HG03139 (cell line): ENCODE measurements at regions not wholly inside any gene's neighbourhood (a gene's known extent, or its start where the extent isn't known, plus 50 kb on each side); places are given as distances from the start of the nearest gene placed in this dataset.
"Not testable (repeated sequence)": the region's sequence is repeated elsewhere in the genome, so short reads cannot be mapped to it uniquely, and the experiment has no call there.

Source experiments
- ATAC-seq: cut with Tn5 transposase; IDR thresholded peaks from one replicate; pipeline ENCODE4 v1.9.1; 2021; ENCODE audit not compliant: unreplicated experiment

GRCh38 chr9:108766626-108767161 lies 89.1 kb downstream of the ACTL7B start:
- no peak for ATAC-seq

GRCh38 chr9:108765265-108765664 lies 90.5 kb downstream of the ACTL7B start:
- no peak for ATAC-seq

GRCh38 chr9:108762348-108763055 lies 93.3 kb downstream of the ACTL7B start:
- ATAC-seq = no peak

DNA sequence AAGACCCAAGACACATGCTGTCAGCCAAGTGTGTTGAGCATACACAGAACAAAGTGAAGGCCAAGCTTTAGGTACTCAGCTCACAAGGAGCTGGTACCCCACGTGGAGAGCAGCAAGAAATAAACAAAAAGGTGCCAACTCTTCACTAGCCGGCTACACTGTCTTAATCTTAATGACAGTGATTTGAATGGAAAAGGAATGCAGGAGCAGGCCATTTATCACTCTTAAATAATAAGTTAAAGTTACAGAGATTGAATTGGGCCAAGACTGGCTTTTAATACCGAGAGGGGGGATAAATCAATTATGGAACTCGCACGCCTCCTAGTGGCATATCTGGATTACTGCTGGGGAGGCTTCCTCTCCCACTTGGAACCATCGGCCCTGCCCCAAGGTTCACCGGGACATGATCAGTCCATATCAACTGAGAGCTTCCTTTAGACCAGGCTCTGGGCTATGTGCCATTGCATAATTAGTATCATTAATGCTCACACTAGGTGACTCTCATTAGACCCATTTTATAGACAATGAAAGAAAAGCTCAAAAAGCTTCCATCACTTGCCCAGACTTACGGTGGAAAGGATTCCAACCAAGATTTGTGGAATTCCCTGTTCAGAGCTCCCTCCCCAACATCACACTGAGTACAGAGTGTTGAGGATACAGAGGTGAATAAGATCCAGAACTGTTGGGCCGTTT lies 94.0 kb downstream of the ACTL7B start:
- ATAC-seq = peak; percentile 63

DNA sequence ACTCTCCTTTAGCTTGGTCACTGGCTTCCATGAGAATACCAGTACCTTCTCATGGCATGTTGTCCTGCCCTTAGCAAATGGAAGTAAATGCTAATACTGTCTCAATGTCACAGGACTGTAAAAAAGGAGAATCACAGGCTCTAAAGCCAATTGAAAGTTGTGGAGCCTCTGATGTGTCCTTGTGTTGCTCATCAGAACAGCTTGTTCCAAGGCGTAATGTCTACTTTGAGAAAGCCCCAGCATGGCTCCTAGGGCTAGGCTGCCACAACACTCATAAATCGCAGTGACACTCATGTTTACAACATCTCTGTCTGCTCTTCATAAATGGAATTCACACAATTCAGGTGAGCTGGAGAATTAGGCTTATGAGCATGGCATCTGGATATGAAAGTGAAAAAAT lies 94.9 kb downstream of the ACTL7B start:
- ATAC-seq = no peak

GRCh38 chr9:108759835-108760234 lies 96.0 kb downstream of the ACTL7B start:
- ATAC-seq = no peak

- no peak for ATAC-seq
These were observed 96.4 kb downstream of the ACTL7B start for GRCh38 chr9:108759399-108759798.

DNA sequence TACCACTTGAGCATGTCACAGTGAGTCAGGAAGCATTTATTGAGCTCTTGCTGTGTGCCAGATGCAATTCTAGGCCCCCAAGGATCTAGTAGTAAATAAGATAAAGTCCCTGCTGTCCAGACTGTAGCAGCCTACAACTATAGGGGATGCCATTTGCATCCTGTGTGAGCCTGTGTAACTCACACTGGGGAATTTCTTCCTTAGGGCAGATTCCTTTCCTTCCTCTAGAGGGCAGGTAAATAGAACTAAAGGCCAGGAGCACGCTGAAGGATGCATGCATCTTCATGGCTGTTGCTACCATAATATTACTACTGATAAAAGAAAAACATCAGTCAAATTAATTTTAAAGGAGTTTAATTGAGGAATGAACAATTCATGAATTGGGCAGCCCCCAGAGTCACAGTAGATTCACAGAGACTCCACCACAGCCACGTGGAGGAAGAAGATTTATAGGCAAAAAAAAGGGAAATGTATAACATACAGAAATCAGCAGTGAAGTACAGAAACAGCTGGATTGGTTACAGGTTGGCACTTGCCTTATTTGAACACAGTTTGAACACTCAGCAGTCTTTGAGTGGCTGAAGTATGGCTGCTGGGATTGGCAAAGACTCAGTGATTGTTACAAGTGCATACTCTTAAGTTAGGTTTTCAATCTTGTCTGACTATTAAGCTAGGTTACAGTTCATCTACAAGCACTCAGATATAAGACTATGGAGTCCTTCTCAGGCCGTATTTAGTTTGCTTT lies 98.9 kb downstream of the ACTL7B start:
- no peak for ATAC-seq

DNA sequence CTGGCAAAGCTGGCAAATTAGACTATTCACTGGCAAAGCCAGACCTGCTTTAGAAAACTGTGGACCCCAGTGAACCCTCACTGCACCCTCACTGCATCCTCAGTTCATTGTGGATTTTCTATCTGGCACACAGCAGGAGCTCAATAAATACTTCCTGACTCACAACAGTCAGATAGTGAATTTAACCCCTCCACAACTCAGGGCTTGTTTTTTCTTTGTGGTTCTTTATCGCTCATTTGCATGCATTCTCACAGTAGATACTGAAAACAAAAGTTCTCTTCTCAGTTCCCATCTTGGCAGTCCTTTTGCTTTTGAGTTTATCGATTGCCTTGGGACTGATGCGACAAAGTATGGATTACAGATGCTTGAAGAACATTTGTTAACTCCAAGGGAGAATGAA lies 99.8 kb downstream of the ACTL7B start:
- no peak for ATAC-seq

GRCh38 chr9:108751369-108751768 lies 104.4 kb downstream of the ACTL7B start:
- ATAC-seq = no peak

DNA sequence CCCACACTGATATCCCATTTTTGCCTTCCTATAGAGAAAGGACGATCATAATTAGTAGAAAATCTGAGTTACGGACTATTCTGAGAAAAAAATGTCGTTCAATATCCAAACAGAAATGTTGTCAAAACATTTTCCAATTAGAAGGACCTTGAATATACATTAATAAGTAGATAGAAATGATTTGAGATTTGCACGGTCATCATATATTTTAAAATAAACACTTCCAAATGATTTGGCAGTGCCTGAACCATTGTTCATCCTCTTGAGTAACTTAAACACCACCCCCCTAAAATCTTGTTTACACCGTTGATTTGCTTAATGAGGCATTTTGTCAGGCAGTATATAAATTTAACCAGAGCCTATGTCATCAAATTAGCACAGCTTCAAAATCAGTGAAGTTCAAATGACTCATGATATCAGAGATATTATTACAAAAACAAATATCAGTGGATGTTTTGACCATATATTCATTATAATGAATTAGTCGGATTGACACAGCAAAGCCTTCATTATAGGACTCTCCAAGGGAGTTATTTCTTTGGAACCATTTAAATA lies 105.0 kb downstream of the ACTL7B start:
- no peak for ATAC-seq

GRCh38 chr9:108748776-108749175 lies 107.0 kb downstream of the ACTL7B start:
- no peak for ATAC-seq

DNA sequence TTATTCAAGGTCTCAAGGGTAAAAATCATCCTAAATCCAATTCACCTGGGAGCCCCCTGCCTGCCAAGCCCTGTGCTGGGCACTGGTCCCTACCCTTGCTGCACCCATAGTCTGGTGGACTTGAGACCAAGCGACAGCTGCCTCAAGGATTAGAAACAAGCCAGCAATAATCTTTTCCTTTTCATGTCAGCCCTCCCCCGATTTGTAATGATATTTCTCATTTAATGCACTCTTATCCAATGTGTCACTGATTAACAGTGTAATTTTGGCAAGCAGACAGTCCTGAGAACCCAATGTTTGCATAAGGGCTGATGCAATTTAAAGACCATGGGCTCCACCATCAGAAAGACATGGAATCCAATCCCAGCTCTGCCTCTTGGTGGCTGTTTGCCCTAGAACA lies 108.9 kb downstream of the ACTL7B start:
- no peak for ATAC-seq

DNA sequence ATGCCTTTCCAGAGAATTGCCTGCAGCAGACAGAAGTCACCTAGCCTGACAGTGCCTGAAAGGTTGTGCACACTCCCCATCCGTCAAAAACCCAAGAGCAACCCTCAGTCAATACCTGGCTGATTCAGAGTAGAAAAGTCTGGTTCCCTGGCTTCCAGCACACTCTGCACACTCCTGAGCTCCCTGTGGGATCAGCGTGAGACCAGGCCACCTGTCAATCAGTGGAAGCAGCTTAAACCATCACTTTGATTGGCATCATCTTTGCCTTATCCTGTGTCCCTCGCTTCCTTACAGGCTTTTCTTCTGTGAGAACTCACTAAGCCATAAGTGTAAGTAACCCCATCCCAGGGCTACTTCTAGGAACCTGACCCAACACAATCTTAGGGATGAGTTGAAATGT lies 109.8 kb downstream of the ACTL7B start:
- ATAC-seq = no peak

GRCh38 chr9:108744641-108745040 lies 111.1 kb downstream of the ACTL7B start:
- no peak for ATAC-seq

GRCh38 chr9:108743901-108744371 lies 111.8 kb downstream of the ACTL7B start:
- no peak for ATAC-seq

DNA sequence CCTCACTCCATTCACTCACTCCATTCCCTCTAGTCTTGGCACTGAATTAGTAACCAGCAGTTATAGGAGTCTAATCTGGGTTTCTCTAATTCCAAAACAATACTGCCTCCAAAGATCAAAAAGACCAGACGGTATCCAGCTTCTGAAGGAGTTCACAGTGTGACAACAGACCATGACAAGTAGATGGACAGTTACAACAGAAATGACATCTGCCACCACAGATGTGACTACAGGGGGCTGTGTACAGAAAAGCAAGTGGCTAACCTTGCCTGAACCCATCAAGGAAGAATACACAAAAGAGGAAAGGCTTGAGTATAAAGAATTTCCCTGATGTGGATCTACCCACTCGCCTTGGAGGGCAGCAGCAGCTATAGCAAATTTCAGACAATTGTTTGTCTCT lies 112.4 kb downstream of the ACTL7B start:
- ATAC-seq = no peak

DNA sequence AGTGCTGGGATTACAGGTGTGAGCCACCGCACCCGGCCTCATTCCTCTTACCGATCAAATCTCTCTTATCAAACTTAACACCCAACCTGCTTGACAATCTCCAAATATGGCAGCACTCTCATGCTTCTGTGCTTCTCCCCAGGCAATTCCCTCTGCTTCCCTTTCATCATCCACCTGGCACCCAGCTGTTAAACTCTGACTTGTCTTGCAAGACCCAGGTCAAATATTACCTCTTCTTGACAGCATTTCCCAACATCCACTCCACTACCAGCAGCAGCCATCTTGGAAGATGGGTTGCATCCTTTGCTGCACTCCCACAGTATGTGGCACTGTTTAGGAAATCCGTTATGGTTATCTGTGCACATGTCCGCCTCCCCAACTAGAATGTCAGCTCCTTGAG lies 113.6 kb downstream of the ACTL7B start:
- ATAC-seq = no peak

DNA sequence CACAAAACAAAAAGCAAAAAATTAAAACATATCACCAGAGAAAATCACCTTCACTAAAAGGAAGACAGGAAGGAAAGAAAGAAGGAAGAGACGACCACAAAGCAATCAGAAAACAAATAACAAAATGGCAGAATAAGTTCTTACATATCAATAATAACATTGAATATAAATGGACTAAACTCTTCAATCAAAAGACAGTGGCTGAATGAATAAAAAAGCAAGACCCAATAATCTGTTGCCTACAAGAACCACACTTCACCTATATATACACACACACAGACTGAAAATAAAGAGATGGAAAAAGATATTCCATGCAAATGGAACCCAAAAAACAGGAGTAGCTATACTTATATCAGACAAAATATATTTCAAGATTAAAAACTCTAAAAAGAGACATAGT lies 124.5 kb downstream of the ACTL7B start:
- not testable (repeated sequence) for ATAC-seq

DNA sequence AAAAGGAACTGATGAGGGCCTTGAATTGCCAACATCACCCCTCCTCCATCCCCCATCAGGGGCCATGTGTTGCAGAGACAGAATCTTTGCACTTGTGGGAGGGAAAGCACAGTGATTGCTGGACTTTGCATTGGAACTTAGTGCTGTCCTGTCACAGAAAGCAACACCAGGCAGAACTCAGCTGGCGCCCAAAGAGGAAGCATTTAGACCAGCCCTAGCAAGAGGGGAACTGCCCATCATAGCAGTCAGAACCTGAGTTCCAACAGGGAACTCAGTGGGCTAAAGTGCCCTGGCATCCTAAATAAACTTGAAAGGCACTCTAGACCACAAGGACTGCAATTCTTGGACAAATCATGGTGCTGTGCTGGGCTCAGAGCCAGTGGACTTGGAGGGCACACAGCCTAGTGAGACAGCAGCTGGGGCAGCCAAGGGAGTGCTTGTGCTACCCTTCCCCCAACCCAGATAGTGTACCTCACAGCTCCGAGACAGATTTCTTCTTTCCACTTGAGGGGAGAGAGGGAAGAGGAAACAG lies 128.1 kb downstream of the ACTL7B start:
- ATAC-seq = no peak

GRCh38 chr9:108724652-108725051 lies 131.1 kb downstream of the ACTL7B start:
- no peak for ATAC-seq
